ENCODE measurements at regions not wholly inside any gene's neighbourhood (a gene's known extent, or its start where the extent isn't known, plus 50 kb on each side); places are given as distances from the start of the nearest gene placed in this dataset.

DNA sequence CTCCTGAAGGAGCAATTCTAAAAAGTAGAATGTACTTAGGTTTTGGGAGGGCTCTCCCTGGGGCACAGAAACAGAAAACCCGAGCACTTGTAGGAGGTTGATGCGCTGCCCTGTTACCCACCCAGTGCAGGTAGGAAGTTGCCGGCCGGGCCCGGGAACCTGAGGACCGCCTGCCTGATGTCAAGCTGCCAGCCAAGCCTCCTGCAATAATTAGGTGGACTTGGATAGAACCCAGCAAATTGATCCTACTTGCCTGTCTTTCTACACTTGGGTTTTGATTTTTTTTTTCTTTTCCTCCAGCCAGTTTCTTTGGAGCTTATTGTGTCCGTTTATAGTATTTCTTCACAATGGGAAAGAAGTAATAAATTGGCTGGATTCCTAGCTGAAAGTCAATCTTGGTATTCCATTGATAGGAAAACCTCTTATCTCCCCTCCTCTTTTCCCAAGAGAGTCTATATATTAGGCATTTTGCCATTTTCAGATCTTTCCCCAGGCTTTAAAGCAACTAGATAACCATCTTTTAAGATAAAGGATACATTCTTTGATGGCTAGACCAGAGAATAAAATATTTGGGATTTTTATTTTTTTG is 78.3 kb upstream of the FYN start:
- Histone ChIP-seq H3K36me3 (ENCODE audit: insufficient read depth) (no peaks in the 10 kb centered on the region), H3K79me2 (replicated peaks; ENCODE audit: insufficient read depth) (no peaks in the 10 kb centered on the region), H3K27ac (ENCODE audit: low read depth) (no peak overlapping the region), H3K4me1 (ENCODE audit: insufficient read depth) (peaks cover 6% of the 10 kb centered on the region; the same call in 1 of the 2 replicates), H3K4me3 (no peak overlapping the region), H2AFZ (no peak overlapping the region), H3F3A (replicated peaks; ENCODE audit: low read depth) (no peaks in the 10 kb centered on the region), H3K27me3 (ENCODE audit: insufficient read depth) (no peaks in the 10 kb centered on the region), H4K20me1 (replicated peaks; ENCODE audit: insufficient read depth) (no peaks in the 10 kb centered on the region), H3K9me2 (ENCODE audit: insufficient read depth) (peaks cover 6% of the 10 kb centered on the region; the same call in 1 of the 2 replicates), H3K4me2 (no peak overlapping the region)
- H3K27me3 Mint-ChIP-seq (ENCODE audit: insufficient read depth, low read depth, poor library complexity): peaks cover 8% of the 10 kb centered on the region
- H3K36me3 Mint-ChIP-seq (ENCODE audit: low read depth): no peaks in the 10 kb centered on the region
- DNase-seq (ENCODE audit: low spot score) (no peak), ATAC-seq (no peak)
- H3K4me1 Mint-ChIP-seq: peaks cover 27% of the 10 kb centered on the region
- TF ChIP-seq STAT1 (IDR thresholded peaks at IDR 0.05; ENCODE audit: unreplicated experiment) (no peak), ZNF331 (CRISPR knock-in tag; IDR thresholded peaks at IDR 0.05; ENCODE audit: low read depth) (no peak), NANOG (IDR thresholded peaks at IDR 0.05; ENCODE audit: borderline replicate concordance) (no peak), POLR2AphosphoS5 (IDR thresholded peaks at IDR 0.05; ENCODE audit: low read depth) (no peak), CREB1 (CRISPR knock-in tag; IDR thresholded peaks at IDR 0.05; ENCODE audit: low read depth) (no peak), ZNF114 (CRISPR knock-in tag; IDR thresholded peaks at IDR 0.05) (no peak), EZH2phosphoT487 (IDR thresholded peaks at IDR 0.05; ENCODE audit: unreplicated experiment) (no peak), EZH2 (IDR thresholded peaks at IDR 0.05; ENCODE audit: low read depth, unreplicated experiment) (no peak), JUNB (IDR thresholded peaks at IDR 0.05; ENCODE audit: unreplicated experiment) (no peak)
- TF ChIP-seq, protein P1, sequence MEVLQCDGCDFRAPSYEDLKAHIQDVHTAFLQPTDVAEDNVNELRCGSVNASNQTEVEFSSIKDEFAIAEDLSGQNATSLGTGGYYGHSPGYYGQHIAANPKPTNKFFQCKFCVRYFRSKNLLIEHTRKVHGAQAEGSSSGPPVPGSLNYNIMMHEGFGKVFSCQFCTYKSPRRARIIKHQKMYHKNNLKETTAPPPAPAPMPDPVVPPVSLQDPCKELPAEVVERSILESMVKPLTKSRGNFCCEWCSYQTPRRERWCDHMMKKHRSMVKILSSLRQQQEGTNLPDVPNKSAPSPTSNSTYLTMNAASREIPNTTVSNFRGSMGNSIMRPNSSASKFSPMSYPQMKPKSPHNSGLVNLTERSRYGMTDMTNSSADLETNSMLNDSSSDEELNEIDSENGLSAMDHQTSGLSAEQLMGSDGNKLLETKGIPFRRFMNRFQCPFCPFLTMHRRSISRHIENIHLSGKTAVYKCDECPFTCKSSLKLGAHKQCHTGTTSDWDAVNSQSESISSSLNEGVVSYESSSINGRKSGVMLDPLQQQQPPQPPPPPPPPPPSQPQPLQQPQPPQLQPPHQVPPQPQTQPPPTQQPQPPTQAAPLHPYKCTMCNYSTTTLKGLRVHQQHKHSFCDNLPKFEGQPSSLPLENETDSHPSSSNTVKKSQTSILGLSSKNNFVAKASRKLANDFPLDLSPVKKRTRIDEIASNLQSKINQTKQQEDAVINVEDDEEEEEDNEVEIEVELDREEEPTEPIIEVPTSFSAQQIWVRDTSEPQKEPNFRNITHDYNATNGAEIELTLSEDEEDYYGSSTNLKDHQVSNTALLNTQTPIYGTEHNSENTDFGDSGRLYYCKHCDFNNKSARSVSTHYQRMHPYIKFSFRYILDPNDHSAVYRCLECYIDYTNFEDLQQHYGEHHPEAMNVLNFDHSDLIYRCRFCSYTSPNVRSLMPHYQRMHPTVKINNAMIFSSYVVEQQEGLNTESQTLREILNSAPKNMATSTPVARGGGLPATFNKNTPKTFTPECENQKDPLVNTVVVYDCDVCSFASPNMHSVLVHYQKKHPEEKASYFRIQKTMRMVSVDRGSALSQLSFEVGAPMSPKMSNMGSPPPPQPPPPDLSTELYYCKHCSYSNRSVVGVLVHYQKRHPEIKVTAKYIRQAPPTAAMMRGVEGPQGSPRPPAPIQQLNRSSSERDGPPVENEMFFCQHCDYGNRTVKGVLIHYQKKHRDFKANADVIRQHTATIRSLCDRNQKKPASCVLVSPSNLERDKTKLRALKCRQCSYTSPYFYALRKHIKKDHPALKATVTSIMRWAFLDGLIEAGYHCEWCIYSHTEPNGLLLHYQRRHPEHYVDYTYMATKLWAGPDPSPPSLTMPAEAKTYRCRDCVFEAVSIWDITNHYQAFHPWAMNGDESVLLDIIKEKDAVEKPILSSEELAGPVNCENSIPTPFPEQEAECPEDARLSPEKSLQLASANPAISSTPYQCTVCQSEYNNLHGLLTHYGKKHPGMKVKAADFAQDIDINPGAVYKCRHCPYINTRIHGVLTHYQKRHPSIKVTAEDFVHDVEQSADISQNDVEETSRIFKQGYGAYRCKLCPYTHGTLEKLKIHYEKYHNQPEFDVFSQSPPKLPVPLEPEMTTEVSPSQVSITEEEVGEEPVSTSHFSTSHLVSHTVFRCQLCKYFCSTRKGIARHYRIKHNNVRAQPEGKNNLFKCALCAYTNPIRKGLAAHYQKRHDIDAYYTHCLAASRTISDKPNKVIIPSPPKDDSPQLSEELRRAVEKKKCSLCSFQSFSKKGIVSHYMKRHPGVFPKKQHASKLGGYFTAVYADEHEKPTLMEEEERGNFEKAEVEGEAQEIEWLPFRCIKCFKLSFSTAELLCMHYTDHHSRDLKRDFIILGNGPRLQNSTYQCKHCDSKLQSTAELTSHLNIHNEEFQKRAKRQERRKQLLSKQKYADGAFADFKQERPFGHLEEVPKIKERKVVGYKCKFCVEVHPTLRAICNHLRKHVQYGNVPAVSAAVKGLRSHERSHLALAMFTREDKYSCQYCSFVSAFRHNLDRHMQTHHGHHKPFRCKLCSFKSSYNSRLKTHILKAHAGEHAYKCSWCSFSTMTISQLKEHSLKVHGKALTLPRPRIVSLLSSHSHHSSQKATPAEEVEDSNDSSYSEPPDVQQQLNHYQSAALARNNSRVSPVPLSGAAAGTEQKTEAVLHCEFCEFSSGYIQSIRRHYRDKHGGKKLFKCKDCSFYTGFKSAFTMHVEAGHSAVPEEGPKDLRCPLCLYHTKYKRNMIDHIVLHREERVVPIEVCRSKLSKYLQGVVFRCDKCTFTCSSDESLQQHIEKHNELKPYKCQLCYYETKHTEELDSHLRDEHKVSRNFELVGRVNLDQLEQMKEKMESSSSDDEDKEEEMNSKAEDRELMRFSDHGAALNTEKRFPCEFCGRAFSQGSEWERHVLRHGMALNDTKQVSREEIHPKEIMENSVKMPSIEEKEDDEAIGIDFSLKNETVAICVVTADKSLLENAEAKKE (CRISPR knock-in tag; IDR thresholded peaks at IDR 0.05): no peak
- TF ChIP-seq, protein P2, sequence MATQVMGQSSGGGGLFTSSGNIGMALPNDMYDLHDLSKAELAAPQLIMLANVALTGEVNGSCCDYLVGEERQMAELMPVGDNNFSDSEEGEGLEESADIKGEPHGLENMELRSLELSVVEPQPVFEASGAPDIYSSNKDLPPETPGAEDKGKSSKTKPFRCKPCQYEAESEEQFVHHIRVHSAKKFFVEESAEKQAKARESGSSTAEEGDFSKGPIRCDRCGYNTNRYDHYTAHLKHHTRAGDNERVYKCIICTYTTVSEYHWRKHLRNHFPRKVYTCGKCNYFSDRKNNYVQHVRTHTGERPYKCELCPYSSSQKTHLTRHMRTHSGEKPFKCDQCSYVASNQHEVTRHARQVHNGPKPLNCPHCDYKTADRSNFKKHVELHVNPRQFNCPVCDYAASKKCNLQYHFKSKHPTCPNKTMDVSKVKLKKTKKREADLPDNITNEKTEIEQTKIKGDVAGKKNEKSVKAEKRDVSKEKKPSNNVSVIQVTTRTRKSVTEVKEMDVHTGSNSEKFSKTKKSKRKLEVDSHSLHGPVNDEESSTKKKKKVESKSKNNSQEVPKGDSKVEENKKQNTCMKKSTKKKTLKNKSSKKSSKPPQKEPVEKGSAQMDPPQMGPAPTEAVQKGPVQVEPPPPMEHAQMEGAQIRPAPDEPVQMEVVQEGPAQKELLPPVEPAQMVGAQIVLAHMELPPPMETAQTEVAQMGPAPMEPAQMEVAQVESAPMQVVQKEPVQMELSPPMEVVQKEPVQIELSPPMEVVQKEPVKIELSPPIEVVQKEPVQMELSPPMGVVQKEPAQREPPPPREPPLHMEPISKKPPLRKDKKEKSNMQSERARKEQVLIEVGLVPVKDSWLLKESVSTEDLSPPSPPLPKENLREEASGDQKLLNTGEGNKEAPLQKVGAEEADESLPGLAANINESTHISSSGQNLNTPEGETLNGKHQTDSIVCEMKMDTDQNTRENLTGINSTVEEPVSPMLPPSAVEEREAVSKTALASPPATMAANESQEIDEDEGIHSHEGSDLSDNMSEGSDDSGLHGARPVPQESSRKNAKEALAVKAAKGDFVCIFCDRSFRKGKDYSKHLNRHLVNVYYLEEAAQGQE (IDR thresholded peaks at IDR 0.05; ENCODE audit: unreplicated experiment): no peak
- TF ChIP-seq, protein P3, sequence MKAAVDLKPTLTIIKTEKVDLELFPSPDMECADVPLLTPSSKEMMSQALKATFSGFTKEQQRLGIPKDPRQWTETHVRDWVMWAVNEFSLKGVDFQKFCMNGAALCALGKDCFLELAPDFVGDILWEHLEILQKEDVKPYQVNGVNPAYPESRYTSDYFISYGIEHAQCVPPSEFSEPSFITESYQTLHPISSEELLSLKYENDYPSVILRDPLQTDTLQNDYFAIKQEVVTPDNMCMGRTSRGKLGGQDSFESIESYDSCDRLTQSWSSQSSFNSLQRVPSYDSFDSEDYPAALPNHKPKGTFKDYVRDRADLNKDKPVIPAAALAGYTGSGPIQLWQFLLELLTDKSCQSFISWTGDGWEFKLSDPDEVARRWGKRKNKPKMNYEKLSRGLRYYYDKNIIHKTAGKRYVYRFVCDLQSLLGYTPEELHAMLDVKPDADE (IDR thresholded peaks at IDR 0.05): no peak
- TF ChIP-seq, protein P4, sequence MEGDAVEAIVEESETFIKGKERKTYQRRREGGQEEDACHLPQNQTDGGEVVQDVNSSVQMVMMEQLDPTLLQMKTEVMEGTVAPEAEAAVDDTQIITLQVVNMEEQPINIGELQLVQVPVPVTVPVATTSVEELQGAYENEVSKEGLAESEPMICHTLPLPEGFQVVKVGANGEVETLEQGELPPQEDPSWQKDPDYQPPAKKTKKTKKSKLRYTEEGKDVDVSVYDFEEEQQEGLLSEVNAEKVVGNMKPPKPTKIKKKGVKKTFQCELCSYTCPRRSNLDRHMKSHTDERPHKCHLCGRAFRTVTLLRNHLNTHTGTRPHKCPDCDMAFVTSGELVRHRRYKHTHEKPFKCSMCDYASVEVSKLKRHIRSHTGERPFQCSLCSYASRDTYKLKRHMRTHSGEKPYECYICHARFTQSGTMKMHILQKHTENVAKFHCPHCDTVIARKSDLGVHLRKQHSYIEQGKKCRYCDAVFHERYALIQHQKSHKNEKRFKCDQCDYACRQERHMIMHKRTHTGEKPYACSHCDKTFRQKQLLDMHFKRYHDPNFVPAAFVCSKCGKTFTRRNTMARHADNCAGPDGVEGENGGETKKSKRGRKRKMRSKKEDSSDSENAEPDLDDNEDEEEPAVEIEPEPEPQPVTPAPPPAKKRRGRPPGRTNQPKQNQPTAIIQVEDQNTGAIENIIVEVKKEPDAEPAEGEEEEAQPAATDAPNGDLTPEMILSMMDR (conservative IDR thresholded peaks at IDR 0.05; ENCODE audit: low read depth in 2 of 2): no peak
- no peak overlapping the region for H3K27ac Mint-ChIP-seq
- H3K9me3 Mint-ChIP-seq: no peaks in the 10 kb centered on the region
- H3K4me3 Mint-ChIP-seq: no peak overlapping the region

All from GM23338 (cell line).